Tibial artery (tissue), 4 donors: ENCODE measurements at regions not wholly inside any gene's neighbourhood (a gene's known extent, or its start where the extent isn't known, plus 50 kb on each side); places are given as distances from the start of the nearest gene placed in this dataset.
"Not testable (repeated sequence)": the region's sequence is repeated elsewhere in the genome, so short reads cannot be mapped to it uniquely, and the experiment has no call there.

Experiments used
- DNase-seq, 2 donors: peaks; one replicate each; pipeline ENCODE4 v3.0.0-alpha.2; 2019
- H3K27ac ChIP-seq, 2 donors: fragments of 200-600 bp; sonication (generic) in 1 of 2; 1 replicate in 1 of 2; 2 replicates in 1 of 2; pipeline ENCODE4 v1.5.1; 2018 to 2019; ENCODE audit warnings: mild to moderate bottlenecking in 1 of 2
- H3K27me3 ChIP-seq, 2 donors: fragments of 200-600 bp; sonication (generic) in 1 of 2; one replicate each; pipeline versions ENCODE4 v1.5.1 to v1.6.0; 2016 to 2019
- H3K36me3 ChIP-seq, 3 donors: fragments of 200-600 bp; sonication (generic) in 2 of 3; one replicate each; pipeline ENCODE4 v1.5.1; 2016 to 2019; ENCODE audit warnings: mild to moderate bottlenecking in 2 of 3
- H3K4me1 ChIP-seq, 4 donors: fragments of 200-600 bp; sonication (generic) in 2 of 4; 1 replicate in 3 of 4; 2 replicates in 1 of 4; pipeline ENCODE4 v1.5.1; 2016 to 2019
- H3K4me3 ChIP-seq, 2 donors: fragments of 200-600 bp; sonication (generic) in 1 of 2; 1 replicate in 1 of 2; 2 replicates in 1 of 2; pipeline ENCODE4 v1.5.1; 2018 to 2019; ENCODE audit warnings: mild to moderate bottlenecking in 2 of 2
- H3K9me3 ChIP-seq, 3 donors: fragments of 200-600 bp; sonication (generic) in 1 of 3; one replicate each; pipeline ENCODE4 v1.5.1; 2016 to 2019
- CTCF ChIP-seq, 2 experiments: fragments of 200-600 bp in 1 of 2; fragments of 450-650 bp in 1 of 2; IDR thresholded peaks; one replicate each; pipeline ENCODE4 v1.5.1; 2017 to 2019; ENCODE audit warnings: antibody characterized with exemption in 2 of 2, mild to moderate bottlenecking in 1 of 2, moderate library complexity in 1 of 2
- intact Hi-C: fragments of 100-400 bp; cut with DNase I; formaldehyde crosslinking; loops from one replicate; pipeline ENCODE4 v1.15.0; 2023; ENCODE audit warnings: low total_unique reads

- intact Hi-C loops = no loop called here
- Histone ChIP-seq H3K4me3 (no peak overlapping the region), H3K27ac (no peak overlapping the region), H3K27me3 (no peaks in the 10 kb centered on the region), H3K36me3 (no peaks in the 10 kb centered on the region), H3K9me3 (no peaks in the 10 kb centered on the region), H3K4me1 (peaks cover 0 to 10% (median 1%) of the 10 kb centered on the region in 4 donors)
- no peak for DNase-seq
- no peak for TF ChIP-seq CTCF (IDR thresholded peaks at IDR 0.05)
These were observed 71.3 kb upstream of the SMAD3 start for GRCh38 chr15:66993874-66994696.

- no peaks in the 10 kb centered on the region for H3K9me3 ChIP-seq
- H3K4me3 ChIP-seq = no peak overlapping the region
- H3K36me3 ChIP-seq = no peaks in the 10 kb centered on the region
- no peaks in the 10 kb centered on the region for H3K27me3 ChIP-seq
- intact Hi-C loops = no loop called here
- H3K27ac ChIP-seq = no peak overlapping the region
- peaks cover 0 to 10% (median 1%) of the 10 kb centered on the region in 4 donors for H3K4me1 ChIP-seq
- no peak for DNase-seq
- no peak for TF ChIP-seq CTCF (IDR thresholded peaks at IDR 0.05)
These were observed 70.3 kb upstream of the SMAD3 start for GRCh38 chr15:66994927-66995656.

- Histone ChIP-seq H3K9me3 (no peaks in the 10 kb centered on the region), H3K4me3 (no peak overlapping the region), H3K27me3 (no peaks in the 10 kb centered on the region), H3K27ac (no peak overlapping the region), H3K36me3 (no peaks in the 10 kb centered on the region), H3K4me1 (peaks cover 0 to 10% (median 1%) of the 10 kb centered on the region in 4 donors)
- TF ChIP-seq CTCF (IDR thresholded peaks at IDR 0.05) = no peak
- no peak for DNase-seq
- intact Hi-C loops = no loop called here
These were observed 69.3 kb upstream of the SMAD3 start for GRCh38 chr15:66996094-66996493.

- no peak for DNase-seq
- Histone ChIP-seq H3K36me3 (no peaks in the 10 kb centered on the region), H3K4me1 (peaks cover 0 to 10% (median 1%) of the 10 kb centered on the region in 4 donors), H3K4me3 (no peak overlapping the region), H3K27me3 (no peaks in the 10 kb centered on the region), H3K9me3 (no peaks in the 10 kb centered on the region), H3K27ac (no peak overlapping the region)
- intact Hi-C loops = no loop called here
- TF ChIP-seq CTCF (IDR thresholded peaks at IDR 0.05) = no peak
These were observed 68.2 kb upstream of the SMAD3 start for GRCh38 chr15:66997212-66997611.

GRCh38 chr15:66998234-66998633, 67.2 kb upstream of the SMAD3 start:
- H3K9me3 ChIP-seq, H3K27ac ChIP-seq, H3K36me3 ChIP-seq, H3K27me3 ChIP-seq, DNase-seq, intact Hi-C loops, H3K4me3 ChIP-seq, H3K4me1 ChIP-seq: not testable (repeated sequence)
